SU-DHL-6 (cell line): ENCODE measurements at regions not wholly inside any gene's neighbourhood (a gene's known extent, or its start where the extent isn't known, plus 50 kb on each side); places are given as distances from the start of the nearest gene placed in this dataset.

Experiments
- H2AFZ ChIP-seq: fragments of 200-600 bp; sonication (generic); 2 replicates; pipeline ENCODE4 v1.6.1; 2014; ENCODE audit warnings: low read depth, mild to moderate bottlenecking, moderate library complexity, mixed read lengths, antibody characterized with exemption, low read length; ENCODE audit not compliant: severe bottlenecking
- H3F3A ChIP-seq: fragments of 200-600 bp; shearing (Covaris generic); 2 replicates; pipeline ENCODE4 v1.6.0; 2016; ENCODE audit warnings: antibody characterized with exemption, mild to moderate bottlenecking; ENCODE audit not compliant: insufficient read depth
- H3K27ac ChIP-seq: fragments of 200-600 bp; sonication (generic); 2 replicates; pipeline ENCODE4 v1.5.1; 2016; ENCODE audit warnings: low read depth, mild to moderate bottlenecking, low read length, moderate library complexity, mixed read lengths
- H3K27me3 ChIP-seq: fragments of 200-600 bp; sonication (generic), shearing (Covaris generic); 2 replicates; pipeline ENCODE4 v1.6.0; 2014; ENCODE audit warnings: mild to moderate bottlenecking, low read length
- H3K36me3 ChIP-seq: fragments of 200-600 bp; sonication (generic); 2 replicates; pipeline ENCODE4 v1.6.1; 2014; ENCODE audit warnings: mild to moderate bottlenecking, low read length, mixed read lengths
- H3K4me2 ChIP-seq: fragments of 300-600, 200-600 bp; shearing (Covaris generic), sonication (generic); 2 replicates; pipeline ENCODE4 v1.6.0; 2014; ENCODE audit warnings: low read length, low read depth, mild to moderate bottlenecking; ENCODE audit not compliant: poor library complexity, severe bottlenecking
- H3K4me3 ChIP-seq: fragments of 200-600 bp; sonication (generic); 2 replicates; pipeline ENCODE4 v1.5.1; 2014; ENCODE audit warnings: antibody characterized with exemption, low read length, mild to moderate bottlenecking, mixed read lengths; ENCODE audit not compliant: insufficient read depth, poor library complexity, severe bottlenecking
- H3K79me2 ChIP-seq: fragments of 200-600 bp; sonication (generic); 2 replicates; pipeline ENCODE4 v1.6.1; 2014; ENCODE audit warnings: mild to moderate bottlenecking, low read length, moderate library complexity; ENCODE audit not compliant: insufficient read depth
- H3K9ac ChIP-seq: fragments of 200-600 bp; sonication (generic); 2 replicates; pipeline ENCODE4 v1.7.0; 2014; ENCODE audit warnings: mild to moderate bottlenecking, low read length
- H3K9me2 ChIP-seq: fragments of 200-600 bp; sonication (generic); replicated peaks from 2 replicates; pipeline ENCODE4 v1.6.1; 2014; ENCODE audit warnings: low read length; ENCODE audit not compliant: insufficient read depth
- H3K9me3 ChIP-seq: fragments of 200-600 bp; sonication (generic); 2 replicates; pipeline ENCODE4 v1.6.1; 2014; ENCODE audit warnings: low read length, mixed read lengths; ENCODE audit not compliant: insufficient read depth
- H4K20me1 ChIP-seq: fragments of 200-600 bp; sonication (generic); 2 replicates; pipeline ENCODE4 v1.6.1; 2014; ENCODE audit warnings: low read depth, mild to moderate bottlenecking, antibody characterized with exemption, low read length, moderate library complexity, mixed read lengths
- EZH2phosphoT487 ChIP-seq: fragments of 200-600 bp; sonication (generic), shearing (Covaris generic); conservative IDR thresholded peaks from 2 replicates; pipeline ENCODE4 v1.6.1; 2018; ENCODE audit warnings: mild to moderate bottlenecking, antibody characterized with exemption, low read length, moderate library complexity, mixed read lengths
- TF ChIP-seq, protein P1 (sequence below): fragments of 200-600 bp; sonication (generic); IDR thresholded peaks from one replicate; pipeline ENCODE4 v1.5.1; 2017; ENCODE audit warnings: antibody characterized with exemption, mild to moderate bottlenecking, low read length, moderate library complexity; ENCODE audit not compliant: insufficient read depth, poor library complexity, severe bottlenecking

DNA sequence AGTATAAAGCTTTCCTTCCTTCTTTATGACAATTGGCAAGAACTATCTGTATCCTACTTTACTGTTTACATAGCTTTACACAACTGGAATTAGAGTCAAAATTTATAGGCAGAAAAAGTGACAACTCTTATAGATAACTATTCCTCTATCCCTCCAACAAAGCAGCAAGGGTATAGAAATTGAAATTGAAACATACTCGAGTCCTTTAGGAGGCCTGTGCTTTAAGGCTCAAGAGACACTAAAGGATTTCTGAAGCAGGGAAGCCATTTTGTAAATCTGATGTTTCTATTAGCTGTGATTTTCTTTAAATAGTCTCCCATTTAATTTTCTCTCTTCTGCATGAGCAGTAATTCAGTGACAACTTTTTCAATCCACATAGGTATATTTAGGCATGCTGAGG, 567.6 kb upstream of the MAN1A1 start:
- Histone ChIP-seq H3F3A (no peaks in the 10 kb centered on the region), H3K27me3 (no peaks in the 10 kb centered on the region), H2AFZ (no peak overlapping the region), H3K36me3 (no peaks in the 10 kb centered on the region), H3K9ac (no peak overlapping the region), H3K4me3 (no peak overlapping the region), H3K27ac (no peak overlapping the region), H3K9me3 (no peaks in the 10 kb centered on the region), H3K9me2 (no peaks in the 10 kb centered on the region), H3K79me2 (no peaks in the 10 kb centered on the region), H4K20me1 (no peaks in the 10 kb centered on the region), H3K4me2 (no peak overlapping the region)
- TF ChIP-seq, protein P1, sequence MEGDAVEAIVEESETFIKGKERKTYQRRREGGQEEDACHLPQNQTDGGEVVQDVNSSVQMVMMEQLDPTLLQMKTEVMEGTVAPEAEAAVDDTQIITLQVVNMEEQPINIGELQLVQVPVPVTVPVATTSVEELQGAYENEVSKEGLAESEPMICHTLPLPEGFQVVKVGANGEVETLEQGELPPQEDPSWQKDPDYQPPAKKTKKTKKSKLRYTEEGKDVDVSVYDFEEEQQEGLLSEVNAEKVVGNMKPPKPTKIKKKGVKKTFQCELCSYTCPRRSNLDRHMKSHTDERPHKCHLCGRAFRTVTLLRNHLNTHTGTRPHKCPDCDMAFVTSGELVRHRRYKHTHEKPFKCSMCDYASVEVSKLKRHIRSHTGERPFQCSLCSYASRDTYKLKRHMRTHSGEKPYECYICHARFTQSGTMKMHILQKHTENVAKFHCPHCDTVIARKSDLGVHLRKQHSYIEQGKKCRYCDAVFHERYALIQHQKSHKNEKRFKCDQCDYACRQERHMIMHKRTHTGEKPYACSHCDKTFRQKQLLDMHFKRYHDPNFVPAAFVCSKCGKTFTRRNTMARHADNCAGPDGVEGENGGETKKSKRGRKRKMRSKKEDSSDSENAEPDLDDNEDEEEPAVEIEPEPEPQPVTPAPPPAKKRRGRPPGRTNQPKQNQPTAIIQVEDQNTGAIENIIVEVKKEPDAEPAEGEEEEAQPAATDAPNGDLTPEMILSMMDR = no peak
- TF ChIP-seq EZH2phosphoT487 = no peak

DNA sequence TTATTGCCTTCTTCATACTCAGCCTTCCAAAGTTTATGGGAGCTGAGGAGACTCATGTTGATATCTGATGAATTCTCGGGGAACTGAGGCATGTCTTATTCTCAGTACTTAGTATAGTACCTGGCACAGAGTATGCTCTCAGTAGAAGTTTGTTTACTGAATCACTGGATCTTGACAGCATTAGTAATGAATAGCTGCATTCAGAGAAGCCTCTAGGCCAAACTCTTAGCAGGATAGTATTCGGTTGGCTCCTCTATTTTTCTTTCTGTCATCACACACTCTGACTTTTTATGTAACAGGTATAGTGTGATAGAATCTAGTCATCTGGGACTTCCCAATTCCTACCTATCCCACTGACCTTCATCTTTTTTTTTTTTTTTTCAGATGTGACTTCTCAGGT, 566.4 kb upstream of the MAN1A1 start:
- Histone ChIP-seq H3K4me2 (no peak overlapping the region), H3K4me3 (no peak overlapping the region), H3K27me3 (no peaks in the 10 kb centered on the region), H3K9me3 (no peaks in the 10 kb centered on the region), H4K20me1 (no peaks in the 10 kb centered on the region), H3K9me2 (no peaks in the 10 kb centered on the region), H3K9ac (no peak overlapping the region), H3F3A (no peaks in the 10 kb centered on the region), H3K79me2 (no peaks in the 10 kb centered on the region), H3K27ac (no peak overlapping the region), H3K36me3 (no peaks in the 10 kb centered on the region), H2AFZ (no peak overlapping the region)
- no peak for TF ChIP-seq EZH2phosphoT487
- TF ChIP-seq, protein P1 = no peak

DNA sequence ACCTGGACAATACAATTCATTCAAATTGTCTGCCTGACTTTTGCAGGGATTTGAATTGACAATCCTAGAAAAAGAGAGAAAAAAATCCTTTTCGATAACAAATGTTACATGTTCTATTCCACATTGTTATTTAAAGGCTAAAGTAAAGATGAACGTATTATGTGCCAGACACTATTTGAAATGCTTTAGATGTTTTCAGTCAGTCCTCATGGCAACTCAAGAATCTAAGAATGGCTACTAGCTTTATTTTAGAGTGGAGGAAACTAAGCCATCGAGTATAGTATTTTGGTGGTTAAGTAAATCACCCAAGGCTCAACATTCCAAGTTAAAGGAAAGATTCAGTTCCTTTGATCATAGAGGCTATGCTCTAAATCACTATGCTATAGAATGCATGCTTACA, 558.6 kb upstream of the MAN1A1 start:
- Histone ChIP-seq H3K27me3 (no peaks in the 10 kb centered on the region), H3K9me3 (no peaks in the 10 kb centered on the region), H3K4me2 (no peak overlapping the region), H4K20me1 (no peaks in the 10 kb centered on the region), H3K9ac (no peak overlapping the region), H3F3A (no peaks in the 10 kb centered on the region), H3K36me3 (no peaks in the 10 kb centered on the region), H3K79me2 (no peaks in the 10 kb centered on the region), H3K4me3 (no peak overlapping the region), H2AFZ (no peak overlapping the region), H3K27ac (no peak overlapping the region), H3K9me2 (no peaks in the 10 kb centered on the region)
- no peak for TF ChIP-seq EZH2phosphoT487
- TF ChIP-seq, protein P1 = no peak
